CD4-positive, alpha-beta T cell treated with Interleukin-4 for 4 hours (primary cell): ENCODE measurements at regions not wholly inside any gene's neighbourhood (a gene's known extent, or its start where the extent isn't known, plus 50 kb on each side); places are given as distances from the start of the nearest gene placed in this dataset.
A peak's percentile ranks its signal among the peaks of the same experiment; 100 is the strongest.

ENCODE experiments used
- DNase-seq: peaks from one replicate; pipeline ENCODE4 v3.0.0-alpha.2; 2020

GRCh38 chr3:27865731-27866130 lies 143.6 kb upstream of the EOMES start:
- no peak for DNase-seq

DNA sequence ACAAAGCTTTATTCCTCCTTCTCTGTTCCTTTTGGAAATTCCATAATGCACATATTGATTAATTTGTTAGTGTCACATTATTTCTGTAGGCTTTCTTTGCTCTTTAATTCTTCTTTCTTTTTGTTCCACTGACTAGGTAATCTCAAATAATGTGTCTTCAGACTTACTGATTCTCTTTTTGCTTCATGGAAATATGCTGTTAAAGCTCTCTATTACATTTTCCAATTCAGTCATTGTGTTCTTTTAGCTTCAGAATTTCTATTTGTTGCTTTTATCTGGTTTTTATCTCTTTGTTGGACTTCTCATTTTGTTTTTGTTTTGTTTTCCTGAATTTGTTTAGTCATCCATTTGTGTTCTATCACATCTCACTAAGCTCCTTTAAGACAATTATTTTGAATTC lies 147.0 kb upstream of the EOMES start:
- DNase-seq, result no peak

GRCh38 chr3:27877061-27878013 lies 155.2 kb upstream of the EOMES start:
- DNase-seq, result peak; percentile 21

GRCh38 chr3:27878014-27878383 lies 155.9 kb upstream of the EOMES start:
- no peak for DNase-seq

GRCh38 chr3:27880969-27881892 lies 159.1 kb upstream of the EOMES start:
- DNase-seq, result peak; percentile 86

- no peak for DNase-seq
These were observed 161.1 kb upstream of the EOMES start for GRCh38 chr3:27883266-27883665.

DNA sequence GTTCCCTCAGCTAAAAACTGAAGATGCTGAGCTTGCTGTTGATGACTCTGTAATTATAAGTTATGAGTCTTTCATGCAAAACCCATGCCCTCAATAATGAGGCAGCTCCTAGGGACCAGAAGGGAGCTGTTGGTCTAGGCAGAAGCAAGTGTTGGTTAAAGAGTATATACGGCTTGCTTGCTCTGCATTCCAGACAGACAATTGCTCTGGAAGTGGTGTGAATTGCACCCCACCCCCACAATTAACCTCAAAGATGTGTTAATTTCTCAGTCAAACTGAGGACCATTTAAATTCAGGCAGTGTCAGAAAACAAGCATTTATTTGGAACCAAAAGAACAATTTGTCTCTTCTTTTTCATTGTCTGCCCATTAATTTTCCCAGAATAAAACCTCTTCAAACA lies 163.5 kb upstream of the EOMES start:
- DNase-seq, result no peak

GRCh38 chr3:27888562-27888961 lies 166.4 kb upstream of the EOMES start:
- DNase-seq, result no peak

GRCh38 chr3:27889745-27890144 lies 167.6 kb upstream of the EOMES start:
- DNase-seq, result no peak

GRCh38 chr3:27900316-27900715 lies 178.2 kb upstream of the EOMES start:
- peak; percentile 79 for DNase-seq

DNA sequence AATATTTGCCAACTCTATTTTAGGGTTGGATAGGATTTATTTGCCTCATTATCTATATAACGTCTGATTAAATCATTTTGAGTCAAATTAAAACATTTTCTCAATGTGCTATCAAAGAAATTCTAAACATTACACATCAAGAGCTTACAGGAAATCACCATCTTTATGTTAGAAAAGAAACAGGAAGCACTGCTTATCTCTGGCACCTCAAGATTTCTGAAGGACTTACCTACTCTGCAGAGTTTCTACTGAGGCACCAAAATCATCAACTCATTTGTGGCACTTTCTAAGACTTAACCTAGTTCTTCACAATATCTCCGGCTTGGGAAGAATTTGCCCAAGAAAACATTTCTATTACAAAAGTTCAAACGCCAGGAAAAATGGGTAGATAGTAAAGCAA lies 181.3 kb upstream of the EOMES start:
- DNase-seq, result peak; percentile 44

DNA sequence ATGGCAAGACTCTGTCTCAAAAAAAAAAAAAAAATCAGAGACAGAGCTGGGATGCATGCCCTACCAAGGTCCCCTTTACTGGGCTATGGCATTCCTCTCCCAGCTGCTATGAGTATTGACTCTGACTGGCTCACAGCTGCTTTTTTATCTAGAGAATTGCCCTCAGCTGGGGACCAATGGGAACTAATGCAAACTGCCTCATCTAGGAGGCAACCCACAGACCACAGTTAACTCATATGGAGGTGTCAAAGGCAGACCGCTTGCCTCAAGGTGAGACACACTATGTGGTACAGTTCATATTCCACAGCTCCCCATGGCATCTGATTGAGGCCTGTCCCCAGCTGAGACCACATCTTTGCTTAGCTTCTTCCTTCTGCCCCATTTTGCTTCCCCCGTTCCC lies 183.5 kb upstream of the EOMES start:
- peak; percentile 64 for DNase-seq

DNA sequence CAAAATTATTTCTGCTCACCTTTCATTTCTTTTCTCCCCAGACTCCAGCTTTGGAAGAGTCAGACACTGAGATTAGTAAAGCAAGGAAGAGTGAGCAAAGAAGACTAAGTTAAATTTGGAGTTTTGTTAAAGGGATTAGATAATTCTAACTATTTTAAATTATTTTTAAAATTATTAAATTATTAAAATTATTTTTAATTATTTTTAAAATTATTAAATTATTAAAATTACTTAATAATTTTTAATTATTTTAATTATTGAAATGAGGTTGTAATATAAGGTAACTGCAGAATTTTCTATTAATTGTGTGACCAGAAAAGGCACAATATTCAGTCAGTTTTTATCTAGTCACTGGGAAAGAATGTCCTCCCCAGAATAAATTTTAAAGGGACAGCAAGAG lies 185.0 kb upstream of the EOMES start:
- DNase-seq, result no peak

DNA sequence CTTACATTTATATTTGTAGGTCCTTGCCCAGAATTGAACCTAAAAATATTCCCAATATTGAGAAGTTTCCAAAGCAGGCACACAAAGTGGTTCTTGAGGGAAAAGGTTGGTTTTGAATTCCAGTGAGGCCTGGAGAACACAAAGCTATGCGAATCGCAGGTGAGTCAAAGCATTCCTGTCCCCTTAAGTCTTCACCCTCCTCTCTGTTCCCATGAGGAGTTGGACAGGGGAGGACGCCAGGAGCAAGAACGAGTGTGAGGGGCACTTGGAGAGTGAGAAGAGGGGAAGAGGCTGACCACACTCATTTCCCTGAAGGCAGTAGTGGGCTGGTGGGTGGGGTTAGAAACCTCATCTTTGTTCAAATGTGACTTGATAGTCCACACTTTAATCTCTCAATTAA lies 185.8 kb upstream of the EOMES start:
- no peak for DNase-seq

- no peak for DNase-seq
These were observed 188.3 kb upstream of the EOMES start for GRCh38 chr3:27910456-27910855.

- peak; percentile 7 for DNase-seq
These were observed 192.1 kb upstream of the EOMES start for GRCh38 chr3:27914199-27914598.

- no peak for DNase-seq
These were observed 201.4 kb upstream of the EOMES start for GRCh38 chr3:27923349-27924068.

- no peak for DNase-seq
These were observed 205.8 kb upstream of the EOMES start for GRCh38 chr3:27927882-27928281.

DNA sequence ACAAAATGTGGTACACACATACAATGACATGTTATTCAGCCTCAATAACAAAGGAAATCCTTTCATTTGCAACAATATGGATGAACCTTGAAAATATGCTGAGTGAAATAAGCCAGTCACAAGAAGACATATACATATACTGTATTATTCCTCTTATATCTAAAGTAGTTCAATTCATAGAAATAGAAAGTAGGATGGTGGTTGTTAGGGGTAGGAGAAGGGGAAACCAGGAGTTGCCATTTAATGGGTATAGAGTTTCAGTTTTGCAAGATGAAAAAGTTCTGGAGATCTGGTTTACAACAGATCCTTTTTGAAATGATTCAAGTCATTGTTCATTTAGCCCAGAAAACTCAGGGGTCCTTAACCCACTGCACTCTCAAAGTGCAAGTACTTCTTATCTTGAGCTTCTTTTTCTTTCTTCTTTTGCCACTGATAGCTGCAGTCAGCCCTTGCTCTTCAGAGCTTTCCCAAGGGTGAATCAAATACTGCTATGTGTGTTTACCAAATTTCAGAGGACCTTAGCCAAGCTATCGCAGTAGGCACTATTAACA lies 208.0 kb upstream of the EOMES start:
- DNase-seq, result no peak

DNA sequence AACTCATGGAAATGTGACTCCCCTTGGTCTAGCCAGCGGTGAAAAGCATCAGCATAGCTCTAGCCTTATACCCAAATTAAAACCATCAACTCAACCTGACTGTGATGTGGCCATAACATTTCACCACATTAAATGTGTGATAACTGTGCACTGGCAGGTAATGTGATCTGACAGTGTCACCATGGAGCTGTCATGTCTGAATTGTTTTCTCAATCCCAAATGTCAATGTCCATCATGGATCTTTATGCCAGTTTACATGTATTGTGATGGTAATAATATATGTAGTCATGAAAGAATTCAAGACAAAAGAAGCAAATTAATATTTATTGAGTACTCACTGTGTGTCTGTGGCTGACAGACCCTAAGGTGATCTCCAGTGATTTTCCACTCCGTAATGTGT lies 213.4 kb upstream of the EOMES start:
- no peak for DNase-seq

DNA sequence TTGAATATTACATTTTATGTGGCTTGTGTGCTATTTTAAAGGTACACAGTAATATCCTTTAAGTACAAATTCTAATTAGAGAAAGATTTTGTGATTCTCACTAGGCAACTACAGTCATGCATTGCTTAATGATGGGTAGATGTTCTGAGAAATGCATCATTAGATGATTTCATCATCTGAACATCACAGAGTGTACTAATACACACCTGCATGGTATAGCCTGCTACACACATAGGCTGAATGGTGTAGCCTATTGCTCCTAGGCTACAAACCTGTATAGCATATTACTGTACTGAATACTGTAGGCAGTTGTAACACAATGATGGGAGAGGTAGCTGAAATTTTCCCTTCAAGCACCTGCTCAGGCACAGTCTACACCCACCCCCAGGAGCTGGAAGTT lies 217.4 kb upstream of the EOMES start:
- DNase-seq, result no peak

GRCh38 chr3:27939940-27940339 lies 217.8 kb upstream of the EOMES start:
- DNase-seq, result no peak

GRCh38 chr3:27943106-27943505 lies 221.0 kb upstream of the EOMES start:
- no peak for DNase-seq
